Kidney epithelial cell (primary cell): ENCODE measurements at regions not wholly inside any gene's neighbourhood (a gene's known extent, or its start where the extent isn't known, plus 50 kb on each side); places are given as distances from the start of the nearest gene placed in this dataset.

ENCODE experiments used
- DNase-seq: peaks from one replicate; pipeline ENCODE4 v3.0.0-alpha.2; 2010; ENCODE audit warnings: low read depth
- H3K27me3 ChIP-seq: 2 replicates; pipeline ENCODE4 v1.6.0; 2011; ENCODE audit warnings: low read length; ENCODE audit not compliant: control insufficient read depth, insufficient read depth
- H3K36me3 ChIP-seq: 2 replicates; pipeline ENCODE4 v1.5.1; 2011; ENCODE audit warnings: low read length; ENCODE audit not compliant: control insufficient read depth, insufficient read depth
- H3K4me3 ChIP-seq: 2 replicates; pipeline ENCODE4 v1.5.1; 2011; ENCODE audit warnings: low read depth, mild to moderate bottlenecking, control low read depth, low read length
- TF ChIP-seq, protein P1 (sequence below): IDR thresholded peaks from 2 replicates; pipeline ENCODE4 v1.5.1; 2011; ENCODE audit warnings: mild to moderate bottlenecking, moderate library complexity, low read length, control low read depth, inconsistent platforms; ENCODE audit not compliant: insufficient read depth, poor library complexity, severe bottlenecking

DNA sequence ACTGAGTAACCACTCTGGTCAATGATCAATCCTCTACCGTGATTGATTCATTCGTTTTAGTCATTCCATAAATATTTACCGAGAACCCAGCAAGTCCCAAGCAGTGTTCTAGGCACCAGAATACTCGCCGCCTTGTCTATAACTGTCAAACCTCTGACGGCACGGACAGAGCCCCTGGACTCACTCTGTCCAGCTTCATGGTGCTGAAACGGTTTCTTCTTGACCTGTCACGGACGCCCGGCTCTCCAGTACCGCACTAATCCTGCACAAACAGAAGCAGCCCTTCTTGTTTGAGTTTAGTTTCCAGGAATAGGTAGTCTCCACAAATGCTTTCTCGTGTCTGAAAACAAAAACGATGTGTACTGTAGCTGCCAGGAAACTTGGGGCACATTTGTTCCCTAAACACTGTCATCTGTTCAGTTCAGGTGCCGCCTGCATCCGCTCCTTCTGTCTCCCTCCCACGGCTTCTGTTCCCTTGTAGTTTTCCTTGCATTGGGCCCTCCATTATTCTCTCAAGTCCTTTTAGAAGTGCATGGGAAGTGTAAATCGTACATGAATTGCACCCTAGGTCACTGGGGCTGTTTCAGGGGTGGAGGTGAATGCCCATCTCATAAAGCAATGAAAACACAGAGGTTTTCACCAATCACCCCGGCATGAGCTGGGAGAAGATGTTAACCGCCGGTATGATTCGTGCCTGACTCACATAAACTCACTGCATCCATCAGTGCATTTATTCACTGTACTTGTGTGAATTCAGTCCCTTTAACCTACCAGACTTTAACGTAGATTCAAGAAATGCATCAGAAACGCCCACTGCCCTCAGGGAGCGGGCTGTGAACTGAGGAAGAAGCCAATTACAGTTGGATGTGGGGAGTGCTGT, 209.3 kb upstream of the CDH4 start:
- DNase-seq, result peak; percentile 1
- Histone ChIP-seq H3K27me3 (no peaks in the 10 kb centered on the region), H3K36me3 (no peaks in the 10 kb centered on the region), H3K4me3 (no peak overlapping the region)
- TF ChIP-seq, protein P1, sequence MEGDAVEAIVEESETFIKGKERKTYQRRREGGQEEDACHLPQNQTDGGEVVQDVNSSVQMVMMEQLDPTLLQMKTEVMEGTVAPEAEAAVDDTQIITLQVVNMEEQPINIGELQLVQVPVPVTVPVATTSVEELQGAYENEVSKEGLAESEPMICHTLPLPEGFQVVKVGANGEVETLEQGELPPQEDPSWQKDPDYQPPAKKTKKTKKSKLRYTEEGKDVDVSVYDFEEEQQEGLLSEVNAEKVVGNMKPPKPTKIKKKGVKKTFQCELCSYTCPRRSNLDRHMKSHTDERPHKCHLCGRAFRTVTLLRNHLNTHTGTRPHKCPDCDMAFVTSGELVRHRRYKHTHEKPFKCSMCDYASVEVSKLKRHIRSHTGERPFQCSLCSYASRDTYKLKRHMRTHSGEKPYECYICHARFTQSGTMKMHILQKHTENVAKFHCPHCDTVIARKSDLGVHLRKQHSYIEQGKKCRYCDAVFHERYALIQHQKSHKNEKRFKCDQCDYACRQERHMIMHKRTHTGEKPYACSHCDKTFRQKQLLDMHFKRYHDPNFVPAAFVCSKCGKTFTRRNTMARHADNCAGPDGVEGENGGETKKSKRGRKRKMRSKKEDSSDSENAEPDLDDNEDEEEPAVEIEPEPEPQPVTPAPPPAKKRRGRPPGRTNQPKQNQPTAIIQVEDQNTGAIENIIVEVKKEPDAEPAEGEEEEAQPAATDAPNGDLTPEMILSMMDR, result no peak

DNA sequence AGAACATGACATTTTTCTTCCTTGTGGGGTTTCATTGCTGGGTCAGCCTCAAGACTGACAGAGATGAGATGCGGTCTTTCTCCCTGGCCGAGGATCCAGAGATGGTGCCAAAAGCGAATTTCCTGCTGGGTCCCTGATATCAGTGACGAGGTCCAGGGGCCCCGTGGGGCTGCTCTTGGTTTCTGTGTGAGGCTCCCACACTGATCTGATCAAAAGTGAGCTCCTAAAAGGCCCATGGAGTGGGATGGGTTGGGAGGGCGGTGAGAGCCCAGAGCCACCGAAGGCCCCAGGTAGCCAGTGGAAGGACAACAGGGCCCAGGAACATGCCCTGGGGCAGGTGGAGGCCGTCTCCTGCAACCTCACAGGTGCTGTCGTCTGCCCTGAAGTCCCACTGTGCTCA, 208.4 kb upstream of the CDH4 start:
- DNase-seq, result no peak

DNA sequence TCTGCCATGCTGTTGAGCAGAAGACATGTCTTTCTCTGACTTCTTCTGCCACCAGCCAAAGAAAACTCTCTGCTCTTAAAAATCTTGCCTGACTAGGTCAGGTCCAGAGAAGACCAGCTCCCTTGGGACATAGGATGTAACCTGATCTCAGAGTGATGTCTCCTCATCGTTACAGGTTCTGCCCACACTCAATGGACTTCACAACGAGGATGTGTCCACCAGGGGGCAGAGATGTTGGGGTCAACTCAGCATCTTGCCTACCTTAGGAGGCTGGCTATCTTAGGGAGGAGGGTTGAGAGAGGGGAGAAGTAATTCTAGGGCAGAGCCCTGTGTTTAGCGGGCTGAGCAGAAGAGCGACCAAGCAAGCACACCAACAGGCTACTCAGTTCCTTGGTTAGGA, 207.6 kb upstream of the CDH4 start:
- TF ChIP-seq, protein P1, result no peak
- no peaks in the 10 kb centered on the region for H3K36me3 ChIP-seq

More for the DNA sequence above, 208.4 kb upstream of the CDH4 start:
- Histone ChIP-seq H3K4me3 (no peak overlapping the region), H3K36me3 (no peaks in the 10 kb centered on the region), H3K27me3 (no peaks in the 10 kb centered on the region)
- TF ChIP-seq, protein P1, result no peak

DNA sequence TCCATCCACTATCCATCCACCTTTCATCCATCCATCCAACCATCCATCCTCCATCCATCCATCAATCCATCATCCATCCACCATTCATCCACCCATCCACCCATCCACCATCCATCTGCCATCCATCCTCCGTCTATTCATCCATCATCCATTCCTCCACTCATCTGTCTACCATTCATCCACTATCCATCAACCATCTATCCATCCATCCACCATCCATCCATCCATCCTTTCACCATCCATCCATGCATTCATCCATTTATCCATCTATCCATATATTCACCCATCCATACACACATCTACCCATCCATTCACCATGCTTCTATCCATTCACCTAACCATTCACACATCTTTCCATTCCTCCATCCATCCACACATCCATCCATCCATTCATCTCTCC, 207.0 kb upstream of the CDH4 start:
- Histone ChIP-seq H3K27me3 (no peaks in the 10 kb centered on the region), H3K4me3 (no peak overlapping the region), H3K36me3 (no peaks in the 10 kb centered on the region)
- TF ChIP-seq, protein P1, result no peak
- no peak for DNase-seq

More for the DNA sequence above, 207.6 kb upstream of the CDH4 start:
- Histone ChIP-seq H3K4me3 (no peak overlapping the region), H3K27me3 (no peaks in the 10 kb centered on the region)
- DNase-seq, result no peak

DNA sequence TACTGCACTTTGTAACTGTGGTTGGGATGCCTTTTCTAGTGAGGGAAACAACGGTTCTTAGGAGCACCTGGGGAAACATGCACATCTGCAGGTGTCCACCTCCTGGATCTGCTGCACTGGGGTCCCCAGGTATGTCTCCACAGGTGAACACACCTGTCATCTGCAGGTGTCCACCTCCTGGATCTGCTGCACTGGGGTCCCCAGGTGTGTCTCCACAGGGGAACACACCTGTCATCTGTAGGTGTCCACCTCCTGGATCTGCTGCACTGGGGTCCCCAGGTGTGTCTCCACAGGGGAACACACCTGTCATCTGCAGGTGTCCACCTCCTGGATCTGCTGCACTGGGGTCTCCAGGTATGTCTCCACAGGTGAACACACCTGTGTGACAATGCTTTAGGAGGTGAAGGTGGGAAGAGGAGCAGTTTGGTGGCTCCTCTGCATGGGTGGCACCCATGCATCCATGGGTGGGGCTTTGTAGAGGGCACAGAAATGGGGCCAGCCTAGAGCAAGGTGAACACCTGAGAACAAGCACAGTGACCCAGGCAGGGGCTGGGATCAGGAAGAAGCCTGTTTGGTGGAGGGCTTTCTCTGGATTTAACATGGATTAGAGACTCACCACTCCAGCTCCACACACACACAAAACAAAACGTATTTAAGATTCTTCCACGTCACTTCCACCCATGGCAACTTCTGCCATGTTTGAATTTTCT, 206.0 kb upstream of the CDH4 start:
- DNase-seq, result no peak
- TF ChIP-seq, protein P1, result no peak
- no peaks in the 10 kb centered on the region for H3K27me3 ChIP-seq

More for the DNA sequence above, 206.0 kb upstream of the CDH4 start:
- no peaks in the 10 kb centered on the region for H3K36me3 ChIP-seq
- no peak overlapping the region for H3K4me3 ChIP-seq
